GM21528 (cell line): ENCODE measurements at regions not wholly inside any gene's neighbourhood (a gene's known extent, or its start where the extent isn't known, plus 50 kb on each side); places are given as distances from the start of the nearest gene placed in this dataset.
"Not testable (repeated sequence)": the region's sequence is repeated elsewhere in the genome, so short reads cannot be mapped to it uniquely, and the experiment has no call there.

Experiments used
- ATAC-seq: cut with Tn5 transposase; IDR thresholded peaks from one replicate; pipeline ENCODE4 v1.9.1; 2021; ENCODE audit warnings: mild to moderate bottlenecking, moderate library complexity; ENCODE audit not compliant: unreplicated experiment, low FRiP score

DNA sequence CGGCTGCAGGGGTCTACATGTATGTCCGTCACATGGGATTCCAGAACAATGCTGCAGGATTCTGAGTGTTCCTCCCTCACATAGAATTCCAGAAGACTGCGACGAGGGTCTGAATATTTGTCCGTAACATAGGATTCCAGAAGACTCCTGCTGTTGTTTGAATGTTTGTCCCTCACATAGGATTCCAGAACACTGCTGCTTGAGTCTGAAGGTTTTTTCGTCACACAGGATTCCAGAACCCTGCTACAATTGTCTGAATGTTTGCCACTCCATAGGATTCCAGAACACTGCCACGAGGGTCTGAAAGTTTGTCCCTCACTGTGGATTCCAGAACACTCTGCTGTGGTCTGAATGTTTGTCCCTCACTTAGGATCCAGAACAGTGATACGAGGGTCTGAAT lies 217.5 kb downstream of the FOXD4L6 start:
- ATAC-seq = not testable (repeated sequence)

DNA sequence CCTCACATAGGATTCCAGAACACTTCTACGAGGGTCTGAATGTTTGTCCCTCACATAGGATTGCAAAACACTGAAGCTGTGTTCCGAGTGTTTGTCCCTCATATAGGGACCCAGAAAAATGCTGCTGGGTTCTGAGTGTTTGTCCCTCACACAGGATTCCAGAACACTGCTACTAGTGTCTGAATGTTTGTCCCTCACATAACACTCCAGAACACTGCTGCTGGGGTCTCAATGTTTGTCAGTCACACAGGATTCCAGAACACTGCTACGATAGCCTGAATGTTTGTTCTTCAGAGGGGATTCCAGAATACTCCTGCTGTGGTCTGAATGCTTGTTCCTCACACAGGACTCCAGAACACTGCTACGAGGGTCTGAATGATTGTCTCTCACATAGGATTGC lies 218.7 kb downstream of the FOXD4L6 start:
- ATAC-seq = no peak

DNA sequence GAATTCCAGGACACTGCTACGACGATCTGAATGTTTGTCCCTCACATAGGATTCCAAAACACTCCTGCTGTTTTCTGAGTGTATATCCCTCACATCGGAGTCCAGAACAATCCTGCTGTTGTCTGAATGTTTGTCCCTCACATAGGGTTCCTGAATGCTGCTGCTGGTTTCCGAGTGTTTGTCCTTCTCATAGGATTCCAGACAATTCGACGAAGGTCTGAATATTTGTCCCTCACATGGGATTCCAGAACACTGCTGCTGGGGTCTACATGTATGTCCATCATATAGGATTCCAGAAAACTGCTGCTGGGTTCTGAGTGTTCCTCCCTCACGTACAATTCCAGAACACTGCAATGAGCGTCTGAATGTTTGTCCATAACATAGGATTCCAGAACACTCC lies 219.4 kb downstream of the FOXD4L6 start:
- ATAC-seq = not testable (repeated sequence)

DNA sequence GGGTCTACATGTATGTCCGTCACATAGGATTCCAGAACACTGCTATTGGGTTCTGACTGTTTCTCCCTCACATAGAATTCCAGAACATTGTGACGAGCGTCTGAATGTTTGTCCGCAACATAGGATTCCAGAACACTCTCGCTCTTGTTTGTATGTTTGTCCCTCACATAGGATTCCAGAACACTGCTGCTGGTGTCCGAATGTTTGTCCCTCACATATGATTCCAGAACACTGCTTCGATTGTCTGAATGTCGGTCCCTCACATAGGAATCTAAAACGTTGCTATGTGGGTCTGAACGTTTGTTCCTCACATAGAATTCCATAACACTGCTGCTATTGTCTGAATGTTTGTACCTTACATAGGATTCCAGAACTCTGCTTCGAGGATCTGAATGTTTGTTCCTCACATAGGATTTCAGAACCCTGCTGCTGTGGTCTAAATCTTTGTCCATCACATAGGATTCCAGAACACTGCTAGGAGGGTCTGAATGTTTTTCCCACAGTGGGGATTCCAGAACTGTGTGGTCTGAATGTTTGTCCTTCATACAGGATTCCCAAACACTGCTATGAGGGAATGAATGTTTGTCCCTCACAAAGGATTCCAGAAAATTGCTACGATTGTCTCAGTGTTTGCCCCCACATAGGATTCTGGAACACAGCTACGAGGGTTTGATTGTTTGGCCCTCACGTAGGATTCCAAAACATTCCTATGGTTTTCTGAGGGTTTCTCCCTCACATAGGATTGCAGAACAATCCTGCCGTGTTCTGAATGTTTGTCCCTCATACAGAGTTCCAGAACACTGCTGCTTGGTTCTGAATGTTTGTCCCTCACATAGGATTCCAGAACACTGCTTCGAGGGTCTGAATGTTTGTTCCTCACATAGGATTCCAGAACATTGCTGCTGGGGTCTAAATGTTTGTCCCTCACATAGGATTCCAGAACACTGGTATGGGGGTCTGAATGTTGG lies 220.5 kb downstream of the FOXD4L6 start:
- ATAC-seq = no peak

DNA sequence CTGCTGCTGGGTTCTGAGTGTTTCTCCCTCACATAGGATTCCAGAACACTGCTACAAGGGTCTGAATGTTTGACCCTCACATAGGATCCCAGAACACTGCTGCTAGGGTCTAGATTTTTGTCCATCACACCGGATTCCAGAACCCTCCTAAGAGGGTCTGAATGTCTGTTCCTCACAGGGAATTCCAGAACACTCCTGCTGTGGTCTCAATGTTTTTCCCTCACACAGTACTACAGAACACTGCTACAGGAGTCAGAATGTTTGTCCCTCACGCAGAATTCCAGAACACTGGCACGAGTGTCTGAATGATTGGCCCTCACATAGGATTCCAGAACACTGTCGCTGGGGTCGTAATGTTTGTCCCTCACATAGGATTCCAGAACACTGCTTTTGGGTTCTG lies 221.6 kb downstream of the FOXD4L6 start:
- ATAC-seq = not testable (repeated sequence)

DNA sequence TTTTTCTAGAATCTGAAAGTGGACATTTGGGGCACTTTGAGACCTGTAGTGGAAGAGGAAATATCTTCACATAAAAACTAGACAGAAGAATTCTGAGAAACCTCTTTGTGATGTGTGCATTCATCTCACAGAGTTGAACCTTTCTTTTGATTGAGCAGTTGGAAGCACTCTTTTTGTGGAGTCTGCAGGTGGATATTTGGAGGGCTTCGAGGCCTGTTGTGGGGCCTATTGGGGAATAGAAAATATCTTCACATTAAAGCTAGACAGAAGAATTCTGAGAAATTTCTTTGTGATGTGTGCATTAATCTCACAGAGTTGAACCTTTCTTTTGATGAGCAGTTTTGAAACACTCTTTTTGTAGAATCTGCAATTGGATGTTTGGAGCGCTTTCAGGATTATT lies 236.2 kb downstream of the FOXD4L6 start:
- not testable (repeated sequence) for ATAC-seq

DNA sequence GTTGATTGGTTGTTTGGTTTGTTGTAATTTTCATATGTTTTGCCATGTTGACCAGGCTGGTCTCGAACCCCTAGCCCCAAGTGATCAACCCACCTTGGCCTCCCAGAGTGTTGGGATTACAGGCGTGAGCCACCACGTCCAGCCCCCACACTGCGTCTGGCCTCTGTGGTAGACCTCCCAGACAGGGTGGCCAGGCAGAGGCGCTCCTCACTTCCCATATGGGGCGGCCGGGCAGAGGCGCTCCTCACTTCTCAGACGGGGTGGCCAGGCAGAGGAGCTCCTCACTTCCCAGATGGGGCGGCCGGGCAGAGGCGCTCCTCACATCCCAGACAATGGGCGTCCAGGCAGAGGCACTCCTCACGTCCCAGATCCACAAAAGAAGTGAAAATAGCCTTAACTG lies 242.6 kb downstream of the FOXD4L6 start:
- ATAC-seq = not testable (repeated sequence)

DNA sequence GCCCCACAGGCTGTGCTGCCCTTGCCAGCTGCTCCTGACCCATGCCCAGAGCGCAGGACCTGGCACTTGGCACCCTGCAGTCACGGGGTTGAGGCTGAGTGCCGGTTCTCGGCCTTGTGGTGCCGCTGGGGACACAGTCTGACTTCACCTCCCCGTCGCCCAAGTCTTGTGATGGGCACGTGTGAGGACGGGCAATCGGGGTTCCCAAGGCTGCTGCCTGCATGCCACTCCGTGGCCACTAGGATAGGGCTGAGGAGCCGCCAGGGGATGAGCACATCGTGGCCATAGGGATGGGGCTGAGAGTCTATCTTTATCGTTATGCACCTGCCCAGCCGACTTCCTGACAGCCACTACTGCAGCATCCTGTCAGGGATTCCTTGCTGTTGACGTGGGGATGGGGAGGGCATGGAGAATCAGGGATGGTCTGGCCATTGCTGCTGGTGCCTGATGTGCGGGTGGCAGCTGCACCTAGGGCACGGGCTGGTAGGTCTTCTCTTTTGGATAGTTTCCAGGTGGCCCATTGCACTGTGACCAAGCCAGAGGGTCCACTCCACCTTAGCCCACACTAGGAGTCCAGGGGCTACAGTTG lies 243.5 kb downstream of the FOXD4L6 start:
- not testable (repeated sequence) for ATAC-seq

DNA sequence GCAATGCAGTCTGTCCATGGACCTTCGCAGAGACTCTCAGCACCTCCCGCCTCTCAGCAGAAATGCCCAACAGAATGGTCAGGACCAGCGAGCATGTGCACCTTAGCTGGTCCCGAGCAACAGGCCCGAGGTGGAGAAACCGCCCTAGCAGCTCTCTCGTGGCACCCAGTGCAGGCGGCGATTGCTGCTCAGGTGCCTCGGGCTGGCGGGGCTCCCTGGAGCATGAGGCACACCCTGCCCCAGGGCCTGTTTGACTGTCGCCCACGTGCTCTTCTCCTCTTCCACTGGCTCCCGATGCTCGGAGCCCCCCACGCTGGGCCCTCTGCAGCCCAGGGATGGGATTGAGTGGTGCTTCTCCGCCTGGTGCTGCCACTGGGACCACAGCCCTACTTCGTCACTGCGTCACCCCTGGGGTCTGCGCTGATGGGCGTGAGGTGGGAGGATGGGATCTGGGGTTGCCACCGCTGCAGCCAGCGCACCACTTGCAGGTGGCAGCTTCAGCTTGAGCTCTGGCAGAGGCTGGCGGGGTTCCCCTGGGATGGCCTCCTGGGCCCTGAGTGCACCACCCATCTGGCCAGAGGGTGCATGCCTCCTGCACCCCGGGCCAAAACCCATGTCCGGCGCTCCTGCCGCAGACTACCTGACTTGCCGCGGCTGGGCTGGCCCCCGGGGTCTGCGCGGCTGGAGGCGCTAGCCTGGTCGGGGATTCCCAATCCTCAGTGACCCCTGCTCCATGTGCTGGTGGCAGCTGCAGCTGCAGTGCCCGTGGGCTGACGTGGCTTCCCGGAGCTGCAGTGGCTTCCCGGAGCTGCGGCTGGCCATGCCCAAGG lies 244.2 kb downstream of the FOXD4L6 start:
- no peak for ATAC-seq

DNA sequence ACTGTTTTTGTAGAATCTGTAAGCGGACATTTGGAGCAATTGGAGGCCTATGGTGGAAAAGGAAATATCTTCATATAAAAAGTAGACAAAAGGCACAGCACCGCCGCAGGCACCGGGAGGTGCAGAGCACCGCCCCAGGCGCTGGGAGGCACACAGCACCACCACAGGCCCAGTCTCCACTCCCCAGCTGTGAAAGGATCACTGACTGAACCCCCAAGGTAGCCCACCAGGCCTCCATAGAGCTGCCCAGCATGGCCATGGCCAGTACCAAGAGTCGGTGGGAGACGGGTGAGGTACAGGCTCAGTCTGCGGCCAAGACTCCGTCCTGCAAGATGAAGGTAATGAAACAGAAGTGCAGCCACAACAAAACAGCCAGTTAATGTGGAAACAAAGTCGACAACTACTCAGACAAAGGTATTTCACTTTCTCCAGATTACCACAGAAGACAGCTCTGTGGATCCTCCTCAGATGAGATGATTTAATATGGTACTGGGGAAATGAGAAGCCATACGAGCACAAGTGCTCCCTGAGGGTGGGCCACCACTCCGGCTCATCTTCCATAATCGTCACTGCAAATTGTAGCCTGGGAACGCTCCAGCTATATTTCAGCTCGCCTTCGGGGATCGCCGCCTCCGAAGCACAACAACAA lies 244.9 kb downstream of the FOXD4L6 start:
- ATAC-seq = not testable (repeated sequence)

DNA sequence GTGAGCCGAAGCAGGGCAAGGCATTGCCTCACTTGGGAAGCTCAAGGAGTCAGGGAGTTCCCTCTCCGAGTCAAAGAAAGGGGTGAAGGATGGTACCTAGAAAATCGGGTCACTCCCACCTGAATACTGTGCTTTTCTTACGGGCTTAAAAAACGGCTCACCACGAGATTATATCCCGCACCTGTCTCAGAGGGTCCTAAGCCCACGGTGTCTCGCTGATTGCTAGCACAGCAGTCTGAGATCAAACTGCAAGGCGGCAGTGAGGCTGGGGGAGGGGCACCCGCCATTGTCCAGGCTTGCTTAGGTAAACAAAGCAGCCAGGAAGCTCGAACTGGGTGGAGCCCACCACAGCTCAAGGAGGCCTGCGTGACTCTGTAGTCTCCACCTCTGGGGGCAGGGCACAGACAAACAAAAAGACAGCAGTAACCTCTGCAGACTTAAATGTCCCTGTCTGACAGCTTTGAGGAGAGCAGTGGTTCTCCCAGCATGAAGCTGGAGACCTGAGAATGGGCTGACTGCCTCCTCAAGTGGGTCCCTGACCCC lies 254.7 kb downstream of the FOXD4L6 start:
- not testable (repeated sequence) for ATAC-seq

DNA sequence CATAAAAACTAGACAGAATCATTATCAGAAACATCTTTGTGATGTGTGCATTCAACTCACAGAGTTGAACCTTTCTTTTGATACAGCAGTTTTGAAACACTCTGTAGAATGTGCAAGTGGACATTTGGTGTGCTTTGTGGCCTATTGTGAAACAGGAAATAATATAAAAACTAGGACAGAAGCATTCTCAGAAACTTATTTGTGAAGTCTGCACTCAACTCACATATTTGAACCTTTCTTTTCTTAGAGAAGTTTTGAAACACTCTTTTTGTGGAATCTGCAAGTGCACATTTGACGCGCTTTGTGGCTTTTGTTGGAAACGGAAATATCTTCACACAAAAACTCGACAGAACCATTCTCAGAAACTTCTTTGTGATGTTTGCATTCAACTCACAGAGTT lies 260.0 kb downstream of the FOXD4L6 start:
- not testable (repeated sequence) for ATAC-seq
